ENCODE measurements at regions not wholly inside any gene's neighbourhood (a gene's known extent, or its start where the extent isn't known, plus 50 kb on each side); places are given as distances from the start of the nearest gene placed in this dataset.

DNA sequence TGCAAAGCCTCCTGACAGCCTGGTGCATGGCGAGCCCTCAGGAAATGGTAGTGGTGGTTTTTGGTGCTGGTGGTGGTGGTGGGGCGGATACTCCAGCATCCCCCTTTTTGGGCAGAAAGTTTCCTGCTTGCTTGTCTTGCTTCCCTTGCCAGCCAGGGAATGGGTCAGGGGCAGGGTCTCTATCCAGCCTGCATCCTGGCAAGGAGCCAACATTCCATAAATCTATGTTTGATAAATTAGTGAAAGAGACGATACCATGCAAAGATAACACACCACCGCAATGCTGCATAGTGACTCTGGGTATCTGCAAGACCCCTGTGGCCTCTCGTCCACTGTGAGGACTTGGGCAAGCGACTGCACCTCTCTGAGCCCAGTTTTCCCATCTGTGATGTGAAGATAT, 246.2 kb downstream of the LRFN2 start:
- DNase-seq (ENCODE audit: low read depth in 2 of 2), result no peak

DNA sequence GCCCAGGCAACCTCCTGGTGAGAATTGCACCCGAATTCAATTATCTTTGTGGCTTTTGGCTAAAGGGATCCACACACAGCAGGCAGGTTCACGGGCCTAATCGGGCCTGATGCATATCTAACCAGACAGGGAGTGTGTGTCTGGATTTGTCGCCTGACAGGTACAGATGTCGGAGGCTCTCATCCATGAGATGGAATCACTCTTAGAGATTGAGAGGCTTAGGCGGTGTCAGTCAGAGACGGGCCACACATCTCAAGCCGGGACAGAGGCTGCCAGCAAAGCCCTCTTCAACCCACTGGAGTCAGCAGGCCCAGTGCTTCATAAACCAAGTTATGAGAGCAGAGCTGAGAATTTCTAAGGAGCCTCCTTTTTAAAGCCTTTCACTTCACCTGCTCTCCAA, 247.0 kb downstream of the LRFN2 start:
- no peak for DNase-seq (ENCODE audit: low read depth in 2 of 2)

DNA sequence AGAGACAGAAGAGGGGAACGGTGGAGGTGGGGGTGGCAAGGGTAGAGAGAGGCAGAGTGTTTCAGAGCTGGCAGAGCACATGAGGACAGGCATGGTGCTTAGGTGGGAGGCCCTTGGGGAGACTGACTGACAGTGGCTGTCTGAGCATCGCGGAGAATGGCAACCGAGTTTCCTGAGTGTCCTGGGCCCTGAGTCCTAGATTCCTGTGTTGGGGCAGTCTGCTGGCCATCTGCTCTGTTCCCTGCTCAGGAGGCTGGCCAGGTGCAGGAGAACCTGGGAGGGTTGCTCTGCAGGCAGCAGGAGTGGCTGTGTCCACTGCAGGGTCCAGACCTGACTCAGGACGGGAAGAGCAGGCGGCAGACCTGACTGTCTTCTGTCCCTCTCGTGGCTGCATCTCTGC, 248.9 kb downstream of the LRFN2 start:
- no peak for DNase-seq (ENCODE audit: low read depth in 2 of 2)

DNA sequence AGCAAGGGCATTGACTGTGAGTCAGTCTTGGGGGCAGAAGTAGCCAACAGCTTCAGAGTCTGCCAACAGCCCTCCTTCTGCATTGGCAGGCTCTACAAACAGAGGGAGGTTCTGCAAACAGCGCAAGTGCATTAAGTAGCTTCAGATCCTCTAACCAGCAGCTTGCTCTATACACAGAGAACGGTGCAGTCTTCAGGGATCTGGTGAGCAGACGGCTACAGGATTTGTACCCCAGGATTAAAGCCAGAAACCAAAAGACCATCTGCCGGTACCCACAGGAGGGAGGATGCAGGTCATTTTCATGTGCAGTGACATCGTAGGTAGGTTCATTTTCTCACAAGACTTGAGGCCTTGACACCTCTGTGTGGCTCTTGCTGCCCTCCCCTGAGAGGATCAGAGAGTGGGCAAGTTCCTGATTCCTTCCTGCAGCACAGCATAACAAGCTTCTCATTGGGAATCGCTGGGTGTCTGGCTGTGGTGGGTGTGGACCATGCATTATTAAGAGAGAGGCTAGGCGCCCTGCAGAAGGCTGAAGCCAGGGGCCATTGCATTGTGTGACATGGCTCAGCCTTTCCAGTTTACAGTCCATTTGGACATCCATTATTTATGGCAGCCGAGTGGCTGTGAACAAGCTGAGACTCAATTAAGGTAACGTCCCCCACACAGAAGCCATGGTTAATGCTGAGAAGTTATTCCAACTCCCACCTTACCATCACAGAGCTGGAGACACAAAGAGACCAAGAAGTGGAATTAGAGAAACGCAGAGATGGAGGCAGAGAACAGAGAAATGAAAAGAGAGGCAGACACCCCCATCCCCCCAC, 250.0 kb downstream of the LRFN2 start:
- no peak for DNase-seq (ENCODE audit: low read depth in 2 of 2)

DNA sequence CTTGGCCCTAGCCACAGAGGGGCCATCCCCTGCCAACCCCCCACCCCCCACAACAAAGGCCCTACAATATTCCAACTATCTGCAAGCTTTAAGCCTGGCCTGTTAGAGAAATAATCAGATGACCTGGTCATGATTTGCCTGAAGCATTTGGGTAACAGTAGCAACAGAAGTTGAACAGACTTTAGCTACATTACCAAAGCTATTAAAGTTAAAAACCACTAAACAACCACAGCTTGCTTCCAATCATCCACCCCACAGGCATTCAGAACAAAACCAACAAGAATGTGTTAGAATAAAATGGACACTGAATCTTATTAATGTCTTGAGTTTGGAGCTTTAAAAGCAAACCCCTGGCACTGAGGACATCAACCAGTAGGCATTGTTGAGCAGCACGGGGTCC, 250.9 kb downstream of the LRFN2 start:
- DNase-seq (ENCODE audit: low read depth in 2 of 2), result no peak

DNA sequence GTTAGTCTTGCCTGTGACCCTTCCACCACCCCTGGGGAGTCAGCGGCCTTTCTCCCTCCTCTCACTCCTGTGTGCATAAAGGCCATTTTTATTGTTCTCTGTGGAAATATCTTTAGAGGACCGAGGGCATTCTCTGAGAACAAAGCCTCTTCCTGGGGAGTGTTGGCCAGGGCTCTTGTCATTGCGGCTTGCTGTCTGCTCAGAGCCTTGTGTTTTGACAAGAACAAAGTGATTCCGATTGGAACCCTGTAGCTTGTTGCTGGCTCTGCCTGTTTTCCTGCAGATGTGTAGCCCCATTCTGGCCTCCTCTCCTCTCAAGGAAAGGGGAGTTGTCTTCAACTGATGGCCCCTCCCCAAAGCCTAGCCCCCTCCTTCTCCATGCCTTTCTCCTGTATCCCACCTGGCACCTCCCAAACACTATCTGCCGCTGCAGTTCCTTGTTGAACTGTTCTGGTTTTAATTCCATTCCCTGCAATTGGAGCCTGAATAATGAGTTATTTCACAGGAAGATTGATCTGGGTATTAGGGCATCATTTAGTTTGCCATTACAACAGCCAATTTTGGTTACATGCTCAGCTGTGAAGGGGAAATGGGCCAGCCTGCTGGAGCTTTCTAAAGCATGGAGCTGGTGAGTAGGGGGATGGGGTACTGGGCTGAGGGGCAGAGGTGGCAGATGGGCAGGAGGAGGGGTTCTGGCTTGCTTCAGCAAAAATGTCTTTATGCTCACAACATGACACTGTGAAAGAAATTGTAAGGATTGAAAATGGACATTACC, 252.5 kb downstream of the LRFN2 start:
- no peak for DNase-seq (ENCODE audit: low read depth in 2 of 2)

DNA sequence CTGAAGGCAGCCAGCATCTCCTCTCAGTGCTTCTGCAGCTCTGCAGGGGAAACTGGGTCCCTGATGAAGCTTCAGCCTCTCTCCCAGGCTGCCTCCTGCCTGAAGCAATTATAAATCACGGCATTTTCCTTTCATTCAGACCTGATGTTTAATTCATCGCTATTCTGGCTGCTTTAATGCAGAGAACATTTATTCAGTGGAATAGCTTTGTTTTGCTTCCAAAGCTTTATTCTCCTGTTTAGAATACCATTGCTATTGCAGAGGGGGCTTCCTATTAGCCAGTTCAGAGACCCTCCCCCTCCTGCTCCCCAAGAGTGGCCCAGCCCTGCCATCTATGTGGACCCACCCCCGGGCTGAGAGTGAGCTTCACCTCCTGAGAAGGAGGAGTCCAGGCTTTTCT, 255.6 kb downstream of the LRFN2 start:
- no peak for DNase-seq (ENCODE audit: low read depth in 2 of 2)

DNA sequence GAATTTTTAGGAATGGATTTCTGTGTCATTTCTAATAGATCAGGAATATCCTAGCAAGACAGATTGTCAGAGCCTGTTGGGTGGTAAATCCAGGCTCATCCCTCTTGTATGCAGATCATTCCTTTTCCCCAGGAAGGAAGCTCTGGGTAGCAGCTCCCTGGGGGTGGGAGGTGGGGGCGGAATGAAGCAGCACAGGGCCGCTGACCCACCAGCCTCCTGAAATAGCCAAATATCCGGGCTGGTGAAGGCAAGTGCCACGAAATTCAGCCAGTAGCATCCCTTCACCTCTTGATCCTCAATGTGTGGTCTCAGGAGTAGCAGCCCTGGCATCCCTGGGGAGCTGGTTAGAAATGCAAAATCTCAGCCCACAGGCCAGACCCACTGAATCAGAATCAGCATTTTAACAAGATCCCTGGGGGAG, 256.9 kb downstream of the LRFN2 start:
- DNase-seq (ENCODE audit: low read depth in 2 of 2), result no peak

DNA sequence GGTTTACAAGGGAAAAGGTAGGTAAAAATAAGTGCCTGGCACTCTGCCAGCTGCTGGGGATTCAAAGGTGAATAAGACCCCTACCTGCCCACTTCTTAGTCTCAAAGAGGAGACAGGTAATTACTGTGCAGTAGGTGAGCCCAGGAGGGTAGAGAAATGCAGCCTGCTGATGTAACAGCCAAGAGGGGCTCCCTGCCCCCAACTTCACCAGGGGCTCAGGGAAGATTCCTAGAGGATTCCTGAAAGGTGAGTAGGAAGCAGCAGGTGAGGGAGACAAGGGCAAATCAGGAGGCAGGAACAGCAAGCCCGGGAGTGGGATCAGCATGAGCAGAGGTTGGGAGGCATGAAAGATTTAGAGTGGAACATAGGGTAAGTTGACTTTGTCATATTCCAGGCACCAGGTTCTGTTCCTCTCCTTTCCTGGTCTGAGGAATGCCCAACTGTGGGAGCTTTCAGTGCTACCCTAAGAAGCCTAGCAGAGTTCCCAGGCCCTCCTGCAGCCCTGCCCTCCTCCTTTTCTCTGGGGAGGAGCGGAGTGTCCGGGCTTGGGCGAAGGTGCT, 258.1 kb downstream of the LRFN2 start:
- DNase-seq (ENCODE audit: low read depth in 2 of 2), result no peak

DNA sequence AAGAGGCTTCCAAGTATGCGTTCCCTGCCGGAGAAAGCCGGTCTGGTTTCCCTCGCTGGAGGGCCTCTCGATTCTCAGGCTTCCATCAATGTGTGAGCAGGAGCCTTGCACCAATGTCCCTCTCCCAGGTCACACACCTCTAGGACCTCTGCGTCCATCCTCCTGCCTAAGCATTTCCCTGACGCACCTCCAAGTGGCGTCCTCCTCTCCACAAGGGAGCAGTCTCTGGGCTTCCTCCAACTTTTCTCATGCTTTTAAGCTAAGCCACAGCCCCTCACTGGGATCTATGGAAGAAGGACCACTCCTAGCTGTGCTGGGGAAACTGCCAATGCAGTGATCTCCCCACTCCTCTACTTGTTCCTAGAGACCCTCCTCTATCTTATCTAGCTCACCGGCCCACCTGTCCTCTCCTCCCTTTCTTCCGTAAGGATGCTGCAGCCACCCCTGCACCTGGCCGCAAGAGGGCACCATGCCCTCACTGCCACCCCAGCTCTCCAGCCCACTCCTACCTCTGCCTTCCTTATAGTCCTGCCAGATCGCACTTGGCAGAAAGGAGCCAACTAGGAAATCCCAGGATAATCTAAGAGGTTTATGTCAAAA, 258.7 kb downstream of the LRFN2 start:
- peak; percentile 21 to 26 for DNase-seq (ENCODE audit: low read depth in 2 of 2)

DNA sequence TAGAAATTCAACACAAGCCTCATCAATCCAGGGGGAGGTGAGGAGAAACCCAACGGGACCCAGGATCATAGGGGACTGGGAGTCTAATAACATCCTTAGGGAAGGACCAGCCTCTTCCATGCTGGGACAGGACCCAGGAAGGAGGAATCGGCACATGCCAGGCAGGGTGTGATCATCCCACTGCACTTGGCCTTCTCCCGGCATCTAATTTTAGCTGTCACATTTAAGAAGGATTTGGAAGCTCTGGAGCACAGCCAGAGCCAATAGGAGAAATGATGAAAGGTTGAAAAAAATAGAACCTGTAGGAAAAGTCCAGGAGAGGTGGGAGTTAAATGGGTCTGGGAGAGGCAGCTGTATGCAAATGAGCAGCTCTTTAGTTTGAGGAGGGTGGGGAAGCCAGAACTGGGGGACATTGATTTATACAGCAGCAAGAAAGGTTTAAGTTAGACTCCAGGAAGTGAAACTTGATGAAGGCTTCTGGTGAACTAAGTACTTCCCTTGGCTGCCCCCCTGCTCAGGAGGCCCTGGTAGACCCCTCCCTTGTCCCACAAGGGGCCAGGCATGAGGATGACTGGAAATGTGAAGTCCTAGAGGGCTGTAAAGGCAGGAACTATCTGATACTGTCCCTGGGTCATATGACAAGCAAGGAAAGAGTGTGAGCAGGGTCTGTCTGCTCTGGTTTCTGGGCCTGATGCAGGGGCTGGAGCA, 260.3 kb downstream of the LRFN2 start:
- no peak for DNase-seq (ENCODE audit: low read depth in 2 of 2)

DNA sequence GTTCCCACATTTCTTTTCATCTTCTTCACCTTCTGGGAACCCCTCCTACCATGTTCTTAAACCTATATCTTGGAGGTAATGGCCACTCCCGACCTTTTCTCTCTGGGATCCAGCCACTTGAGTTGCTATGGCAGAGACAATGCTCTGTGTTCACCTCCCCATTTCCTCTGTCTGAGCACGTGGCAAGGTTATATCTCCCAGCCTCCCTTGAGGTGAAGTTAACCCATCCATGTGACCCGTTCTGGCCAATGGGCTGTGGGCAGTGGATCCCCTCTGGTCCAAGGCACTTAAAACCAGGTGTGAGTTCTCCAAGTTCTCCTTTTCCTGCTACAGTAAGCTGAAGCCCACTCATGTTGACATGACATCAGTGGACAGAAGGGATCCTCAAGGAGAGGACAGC, 261.4 kb downstream of the LRFN2 start:
- no peak for DNase-seq (ENCODE audit: low read depth in 2 of 2)

DNA sequence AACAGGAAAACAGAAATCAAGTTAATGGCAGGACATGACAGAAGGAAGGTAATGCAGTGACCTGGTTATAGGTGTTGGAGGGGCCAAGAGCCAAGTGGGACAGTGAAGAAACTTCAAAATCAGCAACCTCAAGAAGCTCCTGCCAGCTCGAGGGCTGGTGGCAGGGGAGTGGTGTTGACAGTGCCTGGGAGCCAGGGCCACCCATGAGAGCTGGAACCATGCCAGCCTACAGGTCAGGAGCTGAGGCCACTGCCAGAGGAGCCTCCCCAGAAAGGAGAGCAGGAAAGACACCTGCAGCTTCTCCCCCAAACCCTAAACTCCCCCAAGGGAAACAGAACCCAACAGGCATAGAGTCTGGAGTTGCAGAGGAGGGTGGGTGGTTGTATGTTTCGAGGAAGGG, 262.1 kb downstream of the LRFN2 start:
- no peak for DNase-seq (ENCODE audit: low read depth in 2 of 2)

DNA sequence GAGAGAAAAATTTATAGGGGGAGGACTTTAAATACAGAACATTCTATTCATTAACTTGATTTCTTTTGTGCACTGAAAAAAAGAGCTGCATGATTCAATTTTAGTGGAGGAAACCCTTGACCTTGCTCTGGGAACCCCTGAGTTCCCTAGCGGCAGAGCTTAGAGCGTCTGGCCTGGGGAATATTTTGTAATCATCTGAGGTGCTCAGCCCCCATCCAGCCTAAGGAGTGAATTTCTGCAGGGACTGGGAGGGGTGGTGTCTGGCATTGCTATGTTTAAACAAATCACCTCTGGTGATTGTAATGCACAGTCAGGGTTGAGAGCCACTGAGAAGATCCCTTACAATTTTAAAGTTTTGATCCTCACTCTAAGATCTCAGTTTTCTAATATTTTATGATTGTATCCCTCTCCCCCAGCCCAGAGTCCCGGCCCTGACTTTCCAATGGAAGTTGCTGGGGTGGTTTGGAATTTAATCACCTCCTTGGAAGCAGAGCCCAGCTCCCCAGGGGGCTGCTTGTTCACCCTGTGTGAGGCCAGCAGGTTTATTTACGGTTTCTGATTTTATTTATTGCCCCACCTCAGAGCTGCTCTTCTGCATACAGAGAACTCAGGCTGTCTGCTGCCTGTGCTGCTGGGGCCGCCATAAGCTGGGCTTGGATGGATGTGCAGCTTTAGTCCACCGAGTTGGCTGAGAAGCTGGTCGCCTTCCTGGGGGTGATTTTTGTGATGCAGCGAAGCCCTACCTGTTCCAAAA, 263.1 kb downstream of the LRFN2 start:
- no peak for DNase-seq (ENCODE audit: low read depth in 2 of 2)

DNA sequence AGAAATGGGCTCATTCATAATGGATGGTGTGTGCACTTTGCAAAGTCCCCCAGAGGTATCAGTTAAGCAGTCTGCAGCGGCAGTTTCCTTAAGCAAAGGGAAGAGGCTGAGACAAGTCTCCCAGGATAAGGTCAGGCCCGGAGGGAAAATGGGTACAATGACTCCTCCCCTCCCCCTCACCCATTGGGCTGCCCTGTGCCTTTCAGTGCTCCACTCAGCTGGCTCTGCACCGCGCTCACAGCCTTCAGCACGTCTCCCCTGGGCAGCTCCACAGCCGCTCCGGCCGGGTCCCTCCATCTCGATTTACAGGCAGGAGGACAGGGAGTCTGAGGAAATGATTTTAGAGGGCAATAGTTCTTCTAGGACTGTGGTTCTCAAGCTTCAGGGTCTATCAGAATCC, 264.8 kb downstream of the LRFN2 start:
- DNase-seq (ENCODE audit: low read depth in 2 of 2), result no peak

DNA sequence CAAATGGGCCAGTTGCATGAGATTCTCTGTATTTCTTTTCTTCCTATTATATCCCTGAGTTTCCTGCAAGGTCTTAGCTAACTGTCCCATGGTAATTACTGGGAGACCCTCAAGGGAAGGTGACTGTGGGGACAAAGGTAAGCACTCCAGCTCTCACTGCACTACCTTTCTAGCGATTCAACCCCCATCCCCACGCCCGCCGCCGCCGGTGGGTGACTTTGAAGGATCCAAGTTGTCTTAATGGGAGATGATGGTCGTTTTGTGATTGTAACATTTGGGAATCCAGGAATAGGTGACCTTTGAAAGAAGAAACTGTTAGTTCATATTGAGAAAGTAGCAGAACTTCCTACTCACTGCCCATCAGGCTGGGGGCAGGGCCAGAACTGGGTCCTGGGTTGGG, 265.5 kb downstream of the LRFN2 start:
- DNase-seq (ENCODE audit: low read depth in 2 of 2), result no peak

DNA sequence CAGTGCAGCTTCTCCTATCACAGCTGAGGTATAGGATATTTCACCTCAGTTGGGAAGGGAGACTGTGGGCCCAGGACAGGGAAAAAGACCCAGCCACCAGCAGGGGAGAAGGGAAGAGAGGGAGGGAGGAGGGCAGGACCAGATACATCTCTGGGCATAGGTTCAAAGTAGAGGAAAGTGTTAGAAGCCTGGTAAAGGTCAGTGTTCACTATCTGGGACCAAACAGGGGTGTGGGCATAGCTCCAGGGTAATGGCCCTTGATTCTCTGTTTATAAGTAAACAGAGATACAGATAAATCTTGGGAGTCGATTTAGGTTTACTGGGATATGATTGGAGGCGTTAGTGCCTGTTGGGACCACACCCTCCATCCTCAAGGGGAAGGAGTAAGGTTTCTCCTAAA, 266.2 kb downstream of the LRFN2 start:
- DNase-seq (ENCODE audit: low read depth in 2 of 2), result no peak

DNA sequence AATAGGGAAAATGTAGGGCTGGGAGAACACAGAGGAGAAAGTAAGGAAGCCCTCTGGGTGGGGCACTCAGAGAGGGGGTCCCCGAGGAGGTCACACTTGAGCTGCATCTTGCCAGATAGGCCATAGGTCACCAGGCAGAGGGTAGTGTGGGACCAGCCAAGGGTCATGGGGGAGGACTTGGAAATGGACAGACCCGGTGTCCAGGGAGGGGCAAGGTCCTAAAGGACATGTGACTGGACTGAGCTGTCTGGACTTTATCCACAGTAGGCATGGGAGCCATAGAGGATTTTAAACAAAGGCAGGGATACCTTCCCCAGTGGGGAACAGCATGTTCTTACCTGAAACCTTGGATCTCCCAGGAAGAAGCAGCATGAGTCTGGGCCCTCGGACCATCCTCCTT, 266.7 kb downstream of the LRFN2 start:
- DNase-seq (ENCODE audit: low read depth in 2 of 2), result no peak

DNA sequence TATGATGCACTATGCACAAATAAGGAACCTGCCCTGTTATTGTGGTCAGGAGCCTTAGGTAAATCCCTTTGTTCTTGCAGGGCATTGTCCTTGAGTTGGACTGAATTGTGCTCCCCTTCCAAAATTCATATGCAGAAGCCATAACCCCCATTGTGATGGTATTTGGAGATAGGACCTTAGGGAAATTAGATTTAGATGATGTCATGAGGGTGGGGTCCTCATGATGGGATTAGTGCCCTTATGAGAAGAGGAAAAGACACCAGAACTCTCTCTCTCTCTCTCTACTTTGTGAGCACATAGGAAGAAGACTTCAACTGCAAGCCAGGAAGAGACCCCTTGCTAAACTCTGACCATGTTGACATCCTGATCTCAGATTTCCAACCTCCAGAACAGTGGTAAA, 268.0 kb downstream of the LRFN2 start:
- no peak for DNase-seq (ENCODE audit: low read depth in 2 of 2)

DNA sequence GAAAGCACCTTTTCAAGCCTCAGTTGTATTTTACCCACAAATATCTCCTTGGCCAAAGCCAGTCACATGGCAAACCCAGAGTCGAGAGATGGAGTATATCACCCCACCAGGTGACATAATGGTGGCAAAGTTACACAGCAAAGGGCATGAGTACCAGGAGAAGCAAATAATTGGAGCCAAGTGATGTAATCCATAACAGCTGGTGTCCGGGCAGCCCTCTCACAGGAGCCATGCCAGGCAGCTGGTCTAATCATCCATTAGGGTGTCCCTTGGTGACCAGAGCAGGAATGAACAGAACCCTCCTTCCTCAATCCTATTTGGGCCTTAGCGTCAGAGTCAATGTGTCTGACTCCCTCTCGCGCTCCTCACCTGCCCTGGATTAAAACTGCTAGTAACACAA, 272.1 kb downstream of the LRFN2 start:
- no peak for DNase-seq (ENCODE audit: low read depth in 2 of 2)

DNA sequence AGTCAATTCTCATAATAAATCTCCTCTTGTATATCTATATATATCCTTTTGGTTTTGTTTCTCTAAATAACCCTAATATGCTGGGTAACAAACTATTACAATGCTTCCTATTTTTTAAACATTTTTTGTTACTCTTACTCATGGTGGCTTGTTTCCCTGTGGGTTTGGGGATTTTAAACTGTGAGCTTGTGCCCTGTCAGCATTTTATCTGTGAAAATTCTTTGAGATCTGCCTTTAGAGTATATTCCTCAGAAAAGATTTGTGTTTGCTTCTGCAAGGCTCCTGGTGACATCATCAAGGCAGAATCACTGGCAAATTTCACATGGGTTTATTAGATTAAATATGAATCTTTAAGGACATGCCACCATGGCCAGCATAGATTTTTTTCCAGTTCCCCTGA, 273.6 kb downstream of the LRFN2 start:
- DNase-seq (ENCODE audit: low read depth in 2 of 2), result no peak

All from stimulated activated CD4-positive, alpha-beta T cell treated with anti-CD3 and anti-CD28 coated beads, Interleukin-4, amount 100 ng/mL, for 48 hours (primary cell).